ENCODE measurements at regions not wholly inside any gene's neighbourhood (a gene's known extent, or its start where the extent isn't known, plus 50 kb on each side); places are given as distances from the start of the nearest gene placed in this dataset.

GRCh38 chr9:710951-711745, 130.3 kb upstream of the DMRT1 start:
- H3K36me3 ChIP-seq = peaks cover 0 to 25% (median 5%) of the 10 kb centered on the region in 6 donors
- H3K9me3 ChIP-seq = no peaks in the 10 kb centered on the region
- H3K27ac ChIP-seq = no peak overlapping the region
- 73 to 89% (median 82%) methylated on average over 14 of the region's 14 CpGs for WGBS, 5 donors
- no peak for TF ChIP-seq CTCF (IDR thresholded peaks at IDR 0.05 in 8 of 11, conservative IDR thresholded peaks at IDR 0.05 in 3 of 11)
- no peak for TF ChIP-seq POLR2AphosphoS5 (IDR thresholded peaks at IDR 0.05)
- no peak for TF ChIP-seq POLR2A (IDR thresholded peaks at IDR 0.05)
- intact Hi-C loops (cut with DNase I; ENCODE audit: low total_unique reads) = no loop called here
- H3K4me1 ChIP-seq = peaks cover 0 to 36% (median 9%) of the 10 kb centered on the region in 6 donors
- peaks cover 0 to 12% (median 5%) of the 10 kb centered on the region in 7 donors for H3K27me3 ChIP-seq (replicated peaks in 1 of 7)
- DNase-seq = no peak
- no peak overlapping the region for H3K4me3 ChIP-seq

DNA sequence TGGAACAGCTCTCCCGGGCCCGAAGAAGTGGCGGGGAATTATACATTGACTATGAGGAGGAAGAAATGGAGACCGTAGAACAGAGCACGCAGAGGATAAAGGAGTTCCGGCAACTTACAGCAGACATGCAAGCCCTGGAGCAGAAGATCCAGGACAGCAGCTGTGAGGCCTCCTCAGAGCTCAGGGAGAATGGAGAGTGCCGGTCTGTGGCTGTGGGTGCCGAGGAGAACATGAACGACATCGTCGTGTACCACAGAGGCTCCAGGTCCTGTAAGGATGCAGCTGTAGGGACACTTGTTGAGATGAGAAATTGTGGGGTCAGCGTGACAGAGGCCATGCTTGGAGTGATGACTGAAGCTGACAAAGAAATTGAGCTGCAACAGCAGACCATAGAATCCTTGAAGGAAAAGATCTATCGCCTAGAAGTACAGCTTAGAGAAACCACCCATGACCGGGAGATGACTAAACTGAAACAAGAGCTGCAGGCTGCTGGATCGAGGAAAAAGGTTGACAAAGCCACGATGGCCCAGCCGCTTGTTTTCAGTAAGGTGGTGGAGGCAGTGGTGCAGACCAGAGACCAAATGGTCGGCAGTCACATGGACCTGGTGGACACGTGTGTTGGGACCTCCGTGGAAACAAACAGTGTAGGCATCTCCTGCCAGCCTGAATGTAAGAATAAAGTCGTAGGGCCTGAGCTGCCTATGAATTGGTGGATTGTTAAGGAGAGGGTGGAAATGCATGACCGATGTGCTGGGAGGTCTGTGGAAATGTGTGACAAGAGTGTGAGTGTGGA, 129.5 kb upstream of the DMRT1 start:
- Histone ChIP-seq H3K27ac (no peak overlapping the region), H3K36me3 (peaks cover 0 to 25% (median 5%) of the 10 kb centered on the region in 6 donors), H3K4me1 (peaks cover 0 to 28% (median 5%) of the 10 kb centered on the region in 6 donors), H3K27me3 (replicated peaks in 1 of 7) (peaks cover 0 to 10% (median 2%) of the 10 kb centered on the region in 7 donors), H3K9me3 (no peaks in the 10 kb centered on the region), H3K4me3 (no peak overlapping the region)
- intact Hi-C loops (cut with DNase I; ENCODE audit: low total_unique reads) = no loop called here
- 91 to 94% (median 93%) methylated on average over 22 of the region's 22 CpGs for WGBS, 5 donors
- DNase-seq = no peak
- TF ChIP-seq CTCF (IDR thresholded peaks at IDR 0.05 in 8 of 11, conservative IDR thresholded peaks at IDR 0.05 in 3 of 11) (no peak), POLR2AphosphoS5 (IDR thresholded peaks at IDR 0.05) (no peak), POLR2A (IDR thresholded peaks at IDR 0.05) (no peak)

GRCh38 chr9:712643-713042, 128.9 kb upstream of the DMRT1 start:
- H3K4me1 ChIP-seq = peaks cover 0 to 24% (median 5%) of the 10 kb centered on the region in 6 donors
- no peaks in the 10 kb centered on the region for H3K9me3 ChIP-seq
- no peak for DNase-seq
- 94 to 96% (median 95%) methylated on average over 16 of the region's 16 CpGs for WGBS, 5 donors
- peaks cover 0 to 6% (median 0%) of the 10 kb centered on the region in 7 donors for H3K27me3 ChIP-seq (replicated peaks in 1 of 7)
- no peak for TF ChIP-seq POLR2AphosphoS5 (IDR thresholded peaks at IDR 0.05)
- TF ChIP-seq CTCF (IDR thresholded peaks at IDR 0.05 in 8 of 11, conservative IDR thresholded peaks at IDR 0.05 in 3 of 11) = no peak
- no peak for TF ChIP-seq POLR2A (IDR thresholded peaks at IDR 0.05)
- intact Hi-C loops (cut with DNase I; ENCODE audit: low total_unique reads) = no loop called here
- H3K4me3 ChIP-seq = no peak overlapping the region
- H3K27ac ChIP-seq = no peak overlapping the region
- peaks cover 0 to 25% (median 5%) of the 10 kb centered on the region in 6 donors for H3K36me3 ChIP-seq

- intact Hi-C loops (cut with DNase I; ENCODE audit: low total_unique reads) = no loop called here
- Histone ChIP-seq H3K4me3 (no peak overlapping the region), H3K4me1 (peaks cover 0 to 24% (median 5%) of the 10 kb centered on the region in 6 donors), H3K27me3 (replicated peaks in 1 of 7) (peaks cover 0 to 6% (median 0%) of the 10 kb centered on the region in 7 donors), H3K36me3 (peaks cover 0 to 25% (median 5%) of the 10 kb centered on the region in 6 donors), H3K27ac (no peak overlapping the region), H3K9me3 (no peaks in the 10 kb centered on the region)
- TF ChIP-seq CTCF (IDR thresholded peaks at IDR 0.05 in 8 of 11, conservative IDR thresholded peaks at IDR 0.05 in 3 of 11) (no peak), POLR2AphosphoS5 (IDR thresholded peaks at IDR 0.05) (no peak), POLR2A (IDR thresholded peaks at IDR 0.05) (no peak)
- DNase-seq = no peak
- WGBS, 5 donors = 72 to 90% (median 88%) methylated on average over 4 of the region's 4 CpGs
Measured at GRCh38 chr9:713091-713490, 128.4 kb upstream of the DMRT1 start.
